ENCODE measurements at regions not wholly inside any gene's neighbourhood (a gene's known extent, or its start where the extent isn't known, plus 50 kb on each side); places are given as distances from the start of the nearest gene placed in this dataset.

GRCh38 chr13:111565400-111565799, 245.0 kb downstream of the TEX29 start:
- Histone ChIP-seq H3K4me2 (ENCODE audit: low read depth, low read length, poor library complexity, severe bottlenecking) (no peak overlapping the region), H3F3A (ENCODE audit: insufficient read depth) (no peaks in the 10 kb centered on the region), H3K27ac (ENCODE audit: low read depth, low read length) (no peak overlapping the region), H3K36me3 (ENCODE audit: low read length) (no peaks in the 10 kb centered on the region), H4K20me1 (ENCODE audit: low read depth, low read length) (no peaks in the 10 kb centered on the region), H3K27me3 (ENCODE audit: low read length) (no peaks in the 10 kb centered on the region), H3K9me3 (ENCODE audit: insufficient read depth, low read length) (no peaks in the 10 kb centered on the region), H3K4me3 (ENCODE audit: insufficient read depth, low read length, poor library complexity, severe bottlenecking) (no peak overlapping the region), H3K79me2 (ENCODE audit: insufficient read depth, low read length) (no peaks in the 10 kb centered on the region), H2AFZ (ENCODE audit: low read depth, low read length, severe bottlenecking) (no peak overlapping the region), H3K9me2 (replicated peaks; ENCODE audit: insufficient read depth, low read length) (no peaks in the 10 kb centered on the region), H3K9ac (ENCODE audit: low read length) (no peak overlapping the region)
- TF ChIP-seq CTCF (IDR thresholded peaks at IDR 0.05; ENCODE audit: insufficient read depth, low read length, poor library complexity, severe bottlenecking) (no peak), EZH2phosphoT487 (conservative IDR thresholded peaks at IDR 0.05; ENCODE audit: low read length) (no peak)

- Histone ChIP-seq H3K27me3 (ENCODE audit: low read length) (no peaks in the 10 kb centered on the region), H3K9me3 (ENCODE audit: insufficient read depth, low read length) (no peaks in the 10 kb centered on the region), H3K4me3 (ENCODE audit: insufficient read depth, low read length, poor library complexity, severe bottlenecking) (no peak overlapping the region), H2AFZ (ENCODE audit: low read depth, low read length, severe bottlenecking) (no peak overlapping the region), H3K27ac (ENCODE audit: low read depth, low read length) (no peak overlapping the region), H3K9me2 (replicated peaks; ENCODE audit: insufficient read depth, low read length) (no peaks in the 10 kb centered on the region), H3K4me2 (ENCODE audit: low read depth, low read length, poor library complexity, severe bottlenecking) (no peak overlapping the region), H3K9ac (ENCODE audit: low read length) (no peak overlapping the region), H4K20me1 (ENCODE audit: low read depth, low read length) (no peaks in the 10 kb centered on the region), H3F3A (ENCODE audit: insufficient read depth) (no peaks in the 10 kb centered on the region), H3K79me2 (ENCODE audit: insufficient read depth, low read length) (no peaks in the 10 kb centered on the region), H3K36me3 (ENCODE audit: low read length) (no peaks in the 10 kb centered on the region)
- TF ChIP-seq CTCF (IDR thresholded peaks at IDR 0.05; ENCODE audit: insufficient read depth, low read length, poor library complexity, severe bottlenecking) (no peak), EZH2phosphoT487 (conservative IDR thresholded peaks at IDR 0.05; ENCODE audit: low read length) (no peak)
Measured at GRCh38 chr13:111566567-111566966, 246.1 kb downstream of the TEX29 start.

- Histone ChIP-seq H2AFZ (ENCODE audit: low read depth, low read length, severe bottlenecking) (no peak overlapping the region), H3K9me3 (ENCODE audit: insufficient read depth, low read length) (0 out of 2 replicates have a peak, but pooled peaks cover 2% of the 10 kb centered on the region), H4K20me1 (ENCODE audit: low read depth, low read length) (no peaks in the 10 kb centered on the region), H3K4me3 (ENCODE audit: insufficient read depth, low read length, poor library complexity, severe bottlenecking) (no peak overlapping the region), H3K4me2 (ENCODE audit: low read depth, low read length, poor library complexity, severe bottlenecking) (no peak overlapping the region), H3K27me3 (ENCODE audit: low read length) (no peaks in the 10 kb centered on the region), H3K9ac (ENCODE audit: low read length) (no peak overlapping the region), H3K79me2 (ENCODE audit: insufficient read depth, low read length) (no peaks in the 10 kb centered on the region), H3F3A (ENCODE audit: insufficient read depth) (no peaks in the 10 kb centered on the region), H3K36me3 (ENCODE audit: low read length) (no peaks in the 10 kb centered on the region), H3K9me2 (replicated peaks; ENCODE audit: insufficient read depth, low read length) (no peaks in the 10 kb centered on the region), H3K27ac (ENCODE audit: low read depth, low read length) (no peak overlapping the region)
- no peak for TF ChIP-seq CTCF (IDR thresholded peaks at IDR 0.05; ENCODE audit: insufficient read depth, low read length, poor library complexity, severe bottlenecking)
- no peak for TF ChIP-seq EZH2phosphoT487 (conservative IDR thresholded peaks at IDR 0.05; ENCODE audit: low read length)
Measured at GRCh38 chr13:111567637-111568036, 247.2 kb downstream of the TEX29 start.
